LNCAP (cell line): ENCODE measurements at regions not wholly inside any gene's neighbourhood (a gene's known extent, or its start where the extent isn't known, plus 50 kb on each side); places are given as distances from the start of the nearest gene placed in this dataset.

Experiments used
- TF ChIP-seq, protein P1 (sequence below): fragments of 450-650 bp; IDR thresholded peaks from 2 replicates; pipeline ENCODE4 v1.5.1; 2017; ENCODE audit warnings: mild to moderate bottlenecking

DNA sequence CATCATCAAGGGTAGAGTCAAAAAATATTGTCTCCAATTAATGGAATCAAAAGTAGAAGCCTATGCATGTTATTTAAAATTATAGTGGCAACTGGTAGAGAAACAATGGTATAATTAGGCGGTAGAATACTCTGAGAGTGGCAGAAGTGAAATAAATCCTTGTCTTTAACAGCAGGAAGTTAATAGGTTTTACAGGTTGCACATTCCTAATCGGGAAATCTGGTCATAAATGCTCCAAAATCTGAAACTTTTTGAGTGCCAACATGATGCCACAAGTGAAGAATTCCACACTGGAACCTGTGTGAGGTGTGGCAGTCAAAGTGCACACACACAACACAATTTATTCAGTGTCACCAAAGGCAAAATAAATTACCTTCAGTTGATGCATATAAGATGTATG is 433.4 kb downstream of the TAF11L14 start:
- TF ChIP-seq, protein P1, sequence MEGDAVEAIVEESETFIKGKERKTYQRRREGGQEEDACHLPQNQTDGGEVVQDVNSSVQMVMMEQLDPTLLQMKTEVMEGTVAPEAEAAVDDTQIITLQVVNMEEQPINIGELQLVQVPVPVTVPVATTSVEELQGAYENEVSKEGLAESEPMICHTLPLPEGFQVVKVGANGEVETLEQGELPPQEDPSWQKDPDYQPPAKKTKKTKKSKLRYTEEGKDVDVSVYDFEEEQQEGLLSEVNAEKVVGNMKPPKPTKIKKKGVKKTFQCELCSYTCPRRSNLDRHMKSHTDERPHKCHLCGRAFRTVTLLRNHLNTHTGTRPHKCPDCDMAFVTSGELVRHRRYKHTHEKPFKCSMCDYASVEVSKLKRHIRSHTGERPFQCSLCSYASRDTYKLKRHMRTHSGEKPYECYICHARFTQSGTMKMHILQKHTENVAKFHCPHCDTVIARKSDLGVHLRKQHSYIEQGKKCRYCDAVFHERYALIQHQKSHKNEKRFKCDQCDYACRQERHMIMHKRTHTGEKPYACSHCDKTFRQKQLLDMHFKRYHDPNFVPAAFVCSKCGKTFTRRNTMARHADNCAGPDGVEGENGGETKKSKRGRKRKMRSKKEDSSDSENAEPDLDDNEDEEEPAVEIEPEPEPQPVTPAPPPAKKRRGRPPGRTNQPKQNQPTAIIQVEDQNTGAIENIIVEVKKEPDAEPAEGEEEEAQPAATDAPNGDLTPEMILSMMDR = no peak

DNA sequence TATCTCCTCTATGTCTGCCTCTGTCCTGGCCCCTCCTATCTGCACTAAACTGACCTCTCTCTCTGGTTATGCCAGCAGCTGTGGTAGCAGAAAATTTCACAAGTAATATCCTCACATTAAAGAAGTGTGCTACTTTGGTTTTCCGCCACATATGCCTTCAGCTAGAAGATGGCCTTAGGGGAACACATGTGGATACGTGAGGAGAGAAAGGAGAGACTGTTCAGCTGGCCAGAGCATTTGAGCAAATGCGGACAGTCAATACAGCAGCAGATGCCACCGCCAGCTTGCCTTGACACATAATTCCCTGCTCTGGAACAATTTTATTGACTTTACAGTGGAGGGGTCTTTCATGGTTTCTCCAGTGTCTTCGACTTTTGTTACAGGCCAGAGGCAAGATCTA is 434.6 kb downstream of the TAF11L14 start:
- TF ChIP-seq, protein P1 = no peak

DNA sequence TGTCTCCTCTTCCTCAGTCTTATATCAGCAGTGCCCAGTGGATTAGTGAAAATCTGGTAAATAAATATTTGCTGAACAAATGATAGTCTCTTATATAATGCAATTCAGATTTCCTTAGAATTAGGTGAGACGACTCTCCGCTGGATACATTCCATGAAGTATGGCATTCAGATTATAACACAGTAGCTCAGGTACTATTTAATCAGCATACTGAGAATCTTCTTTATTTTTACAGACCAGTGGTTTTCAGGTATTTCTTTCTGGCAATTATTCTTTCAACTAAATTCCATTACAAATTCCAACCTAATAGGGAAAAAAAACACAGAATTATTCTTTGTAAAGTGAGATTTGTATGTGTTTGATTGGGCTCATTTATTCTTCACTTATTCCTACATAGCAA is 435.5 kb downstream of the TAF11L14 start:
- TF ChIP-seq, protein P1 = no peak

DNA sequence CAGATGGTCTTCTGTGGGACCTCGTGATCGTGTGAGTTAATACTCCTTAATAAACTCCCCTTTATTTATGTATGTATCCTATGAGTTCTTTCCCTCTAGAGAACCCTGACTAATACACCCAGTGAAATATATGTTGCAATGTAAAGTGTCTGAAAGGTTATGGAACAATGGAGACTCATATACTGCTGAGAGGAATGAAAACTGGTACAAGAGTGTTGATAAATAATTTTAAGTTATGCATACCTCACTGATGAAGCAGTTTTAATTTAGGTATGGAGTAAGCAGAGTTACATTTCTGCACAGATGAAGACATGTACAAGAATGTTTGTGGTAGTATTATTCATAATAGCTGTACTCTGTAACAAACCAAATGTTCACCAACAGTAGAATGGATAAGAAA is 438.3 kb downstream of the TAF11L14 start:
- TF ChIP-seq, protein P1 = no peak

DNA sequence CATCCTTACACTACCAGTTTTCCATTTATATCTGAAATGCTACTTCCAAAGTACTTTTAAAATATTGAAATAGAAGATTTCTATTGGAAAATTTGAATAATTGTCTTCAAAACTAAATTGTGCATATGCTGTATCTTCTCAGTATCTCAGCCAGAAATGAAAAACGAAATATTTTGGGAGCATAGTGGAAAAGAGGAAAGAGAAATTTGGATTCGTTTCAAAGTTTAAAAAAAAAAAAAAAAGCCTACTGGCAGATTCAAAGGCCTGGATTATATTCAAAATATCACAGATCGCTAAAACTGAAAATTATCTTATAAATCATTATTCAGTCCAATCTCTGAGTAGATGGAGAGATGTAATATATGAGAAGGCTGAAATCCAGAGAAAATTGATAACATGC is 440.7 kb downstream of the TAF11L14 start:
- TF ChIP-seq, protein P1 = no peak

DNA sequence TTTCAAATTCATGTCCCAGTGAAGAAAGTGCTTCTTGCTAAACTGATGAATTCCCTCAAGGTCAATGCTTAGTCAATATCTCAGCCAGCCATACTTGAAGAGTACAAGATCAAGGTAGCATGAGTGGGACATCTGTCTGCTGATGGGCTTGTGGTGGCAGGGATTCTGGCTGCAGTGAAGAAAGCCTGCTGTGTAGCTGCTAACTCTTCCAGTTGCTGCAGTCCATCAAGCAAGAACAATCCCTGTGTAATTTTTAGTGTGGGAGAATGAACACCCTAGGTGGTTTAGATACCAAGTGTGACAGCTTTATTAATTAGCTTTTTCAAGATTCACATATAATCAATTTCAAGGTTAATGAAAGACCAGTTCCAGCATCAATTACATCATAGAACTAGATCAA is 443.9 kb downstream of the TAF11L14 start:
- TF ChIP-seq, protein P1 = no peak

DNA sequence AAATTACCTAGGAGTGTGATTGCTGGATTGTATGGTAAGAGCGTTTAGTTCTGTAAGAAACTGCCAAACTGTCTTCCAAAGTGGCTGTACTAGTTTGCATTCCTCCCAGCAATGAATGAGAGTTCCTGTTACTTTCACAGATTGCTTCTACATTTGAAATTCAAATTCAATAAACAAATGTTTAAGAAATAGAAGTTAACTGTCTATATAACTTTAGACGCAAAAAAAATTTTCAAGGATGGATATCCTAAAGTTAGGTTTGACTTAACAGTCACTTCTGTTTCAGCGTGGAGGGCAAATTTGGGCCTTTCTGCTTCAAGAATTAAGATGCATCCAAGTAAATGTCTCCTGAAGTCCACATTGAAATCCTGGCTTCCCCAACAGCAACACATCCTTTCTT is 445.6 kb downstream of the TAF11L14 start:
- TF ChIP-seq, protein P1 = no peak

DNA sequence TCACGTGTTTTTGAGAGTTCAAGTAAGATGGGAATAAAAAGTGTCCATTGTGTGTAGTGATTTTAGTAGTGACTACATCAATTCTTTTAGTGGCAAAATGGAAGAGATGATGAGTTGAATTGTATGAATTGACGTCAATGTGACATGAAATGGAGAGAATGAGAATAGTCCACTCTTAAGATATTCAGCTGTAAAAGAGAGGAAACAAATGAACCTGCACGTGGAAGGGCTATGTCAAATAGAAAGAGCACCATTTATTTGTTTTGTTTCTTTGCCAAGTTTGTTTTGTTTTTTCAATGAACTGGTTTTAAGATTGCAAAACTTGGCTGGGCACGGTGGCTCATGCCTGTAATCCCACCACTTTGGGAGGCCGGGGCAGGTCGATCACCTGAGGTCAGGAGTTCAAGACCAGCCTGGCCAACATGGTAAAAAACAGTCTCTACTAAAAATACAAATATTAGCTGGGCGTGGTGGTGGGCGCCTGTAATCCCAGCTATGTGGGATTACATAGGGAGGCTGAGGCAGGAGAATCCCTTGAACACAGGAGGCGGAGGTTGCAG is 453.8 kb downstream of the TAF11L14 start:
- TF ChIP-seq, protein P1 = no peak
